K562 (cell line): ENCODE measurements at regions not wholly inside any gene's neighbourhood (a gene's known extent, or its start where the extent isn't known, plus 50 kb on each side); places are given as distances from the start of the nearest gene placed in this dataset.

ENCODE experiments used
- ATAC-seq: fragments of 200-7000 bp; cut with Tn5 transposase; 3 replicates; pipeline ENCODE4 v1.9.1; 2020; ENCODE audit warnings: moderate library complexity
- BruUV-seq: library from RNA; stranded (reverse); fragments of 400-500 nt; replicated peaks from 2 replicates; lab custom pipeline; 2021; lab: Mats Ljungman, UMichigan
- CTCF ChIA-PET: fragments of 300-600 bp; formaldehyde crosslinking; extraction: SDS; loops from one replicate; lab custom pipeline; 2021; ENCODE audit warnings: low intra/inter-chr PET ratio; lab: Yijun Ruan, JAX
- POLR2A ChIA-PET: fragments of 300-600, 350-650 bp; sonication (Branson Sonifier 250); formaldehyde crosslinking; extraction: SDS; loops from one replicate; lab custom pipeline; 2021; ENCODE audit warnings: antibody characterized with exemption, inconsistent platforms; lab: Yijun Ruan, JAX
- DNase-seq, 4 experiments: peaks; one replicate each; pipeline versions ENCODE4 v3.0.0 to v3.0.0-alpha.2; 2011 to 2018; ENCODE audit warnings: low spot score in 3 of 4, mixed read lengths in 3 of 4; ENCODE audit errors: extremely low read depth in 1 of 4
- FAIRE-seq: peaks from 2 replicates; lab custom pipeline; 2011; peaks lifted over from hg19 to GRCh38; lab: Jason Lieb, UNC
- H2AFZ ChIP-seq: 2 replicates; pipeline ENCODE4 v1.6.0; 2011; ENCODE audit warnings: low read depth, low read length, control low read depth, inconsistent platforms
- H3K27ac ChIP-seq: fragments of 200-600 bp; 3 replicates; pipeline ENCODE4 v1.8.0; 2011; ENCODE audit warnings: low read depth, mild to moderate bottlenecking, control low read depth, inconsistent platforms, low read length, moderate library complexity, mixed read lengths; ENCODE audit errors: extremely low read depth
- H3K27me3 ChIP-seq, 2 experiments: fragments of 300-600 bp in 1 of 2; 2 replicates in 1 of 2; 3 replicates in 1 of 2; pipeline versions ENCODE4 v1.6.0 to v1.8.0; 2011; ENCODE audit warnings: inconsistent platforms in 2 of 2, low read length in 2 of 2, mild to moderate bottlenecking in 1 of 2, mixed read lengths in 1 of 2, moderate library complexity in 1 of 2; ENCODE audit not compliant: control insufficient read depth in 2 of 2, insufficient read depth in 2 of 2
- H3K36me3 ChIP-seq: fragments of 300-600 bp; 3 replicates; pipeline ENCODE4 v1.8.0; 2011; ENCODE audit warnings: mild to moderate bottlenecking, low read length, inconsistent platforms; ENCODE audit not compliant: control insufficient read depth, insufficient read depth
- H3K4me1 ChIP-seq, 2 experiments: fragments of 200-600 bp in 1 of 2; replicated peaks in 1 of 2; 2 replicates in 1 of 2; 3 replicates in 1 of 2; pipeline versions ENCODE4 v1.5.1 to v1.8.0; 2011; ENCODE audit warnings: inconsistent platforms in 2 of 2, low read length in 2 of 2, mild to moderate bottlenecking in 1 of 2, mixed read lengths in 1 of 2, moderate library complexity in 1 of 2; ENCODE audit not compliant: control insufficient read depth in 2 of 2, insufficient read depth in 2 of 2
- H3K4me2 ChIP-seq: 2 replicates; pipeline ENCODE4 v1.6.1; 2011; ENCODE audit warnings: low read length, control low read depth, inconsistent platforms, mixed read lengths; ENCODE audit not compliant: insufficient read depth
- H3K4me3 ChIP-seq: fragments of 200-600 bp; sonication (generic), shearing (Covaris generic); 2 replicates; pipeline ENCODE4 v1.5.1; 2016; ENCODE audit warnings: control low read depth, inconsistent platforms
- H3K79me2 ChIP-seq: fragments of 200-600 bp; 3 replicates; pipeline ENCODE4 v1.8.0; 2011; ENCODE audit warnings: low read length, inconsistent platforms; ENCODE audit not compliant: control insufficient read depth, insufficient read depth
- H3K9ac ChIP-seq, 2 experiments: 2 replicates each; pipeline versions ENCODE4 v1.6.0 to v1.6.1; 2011; ENCODE audit warnings: low read depth in 2 of 2, low read length in 2 of 2, control low read depth in 1 of 2, inconsistent platforms in 1 of 2, mild to moderate bottlenecking in 1 of 2, mixed read lengths in 1 of 2; ENCODE audit not compliant: insufficient read depth in 1 of 2
- H3K9me1 ChIP-seq: one replicate; pipeline ENCODE4 v1.6.0; 2011; ENCODE audit warnings: inconsistent platforms, mild to moderate bottlenecking, low read length, moderate library complexity; ENCODE audit not compliant: control insufficient read depth, insufficient read depth
- H3K9me3 ChIP-seq: replicated peaks from 2 replicates; pipeline ENCODE4 v1.5.1; 2011; ENCODE audit warnings: low read depth, low read length, inconsistent platforms; ENCODE audit not compliant: control insufficient read depth, insufficient read depth
- H4K20me1 ChIP-seq: replicated peaks from 2 replicates; pipeline ENCODE4 v1.6.1; 2011; ENCODE audit warnings: low read length, inconsistent platforms, mixed read lengths; ENCODE audit not compliant: control insufficient read depth, insufficient read depth
- CHD4 ChIP-seq: fragments of 200-600 bp; sonication (generic); IDR thresholded peaks from 3 replicates; pipeline ENCODE4 v1.6.1; 2012; ENCODE audit warnings: low read depth, mild to moderate bottlenecking, mixed read lengths, low read length, inconsistent platforms; ENCODE audit not compliant: insufficient read depth, insufficient replicate concordance, poor library complexity, severe bottlenecking
- CREBBP ChIP-seq: IDR thresholded peaks from one replicate; pipeline ENCODE4 v1.6.1; 2012; ENCODE audit warnings: low read depth, mild to moderate bottlenecking, control low read depth, inconsistent platforms, low read length
- NFIC ChIP-seq: fragments of 450-650 bp; IDR thresholded peaks from 2 replicates; pipeline ENCODE4 v1.6.1; 2017; ENCODE audit warnings: mild to moderate bottlenecking, inconsistent platforms
- PYGO2 ChIP-seq: fragments of 450-650 bp; IDR thresholded peaks from 2 replicates; pipeline ENCODE4 v1.6.1; 2016; ENCODE audit warnings: mild to moderate bottlenecking, missing genetic modification characterization, moderate library complexity, missing compliant biosample characterization
- WGBS: fragments of 100-300 bp; shearing (Covaris generic); methylation state at CpG from one replicate; pipeline ENCODE4 v1.1.6; 2016; ENCODE audit warnings: low coverage, mixed read lengths; ENCODE audit not compliant: insufficient coverage; ENCODE audit errors: missing lambda C conversion rate; 5-methylcytosine and 5-hydroxymethylcytosine counted together
- in situ Hi-C: fragments of 300-500 bp; cut with MboI; formaldehyde crosslinking; loops from 4 replicates; pipeline ENCODE4 v1.15.0; 2018; ENCODE audit warnings: inconsistent platforms, mixed read lengths
- intact Hi-C: fragments of 100-400 bp; cut with micrococcal nuclease; formaldehyde crosslinking; loops from 2 replicates; pipeline ENCODE4 v1.14.2; 2022

GRCh38 chr10:3290550-3290949 lies 118.0 kb upstream of the PITRM1 start:
- in situ Hi-C loops (no loop called here), intact Hi-C loops (no loop called here)
- Histone ChIP-seq H3K36me3 (no peaks in the 10 kb centered on the region), H3K9me3 (no peaks in the 10 kb centered on the region), H3K27ac (no peak overlapping the region), H3K9me1 (no peaks in the 10 kb centered on the region), H3K4me1 (peaks cover 0 to 3% of the 10 kb centered on the region in 2 experiments; a peak in 2 of 5 replicates), H3K27me3 (peaks cover 43 to 54% of the 10 kb centered on the region in 2 experiments), H2AFZ (no peak overlapping the region), H4K20me1 (peaks cover 8% of the 10 kb centered on the region; the same call in 1 of the 2 replicates), H3K4me3 (no peak overlapping the region), H3K4me2 (no peak overlapping the region), H3K79me2 (no peaks in the 10 kb centered on the region), H3K9ac (no peak overlapping the region)
- BruUV-seq: no TSS peak
- DNase-seq (no peak), FAIRE-seq (no peak), ATAC-seq (no peak)
- no peak for TF ChIP-seq PYGO2
- ChIA-PET CTCF (no interaction called here), POLR2A (interaction anchor here (0.6 kb wide), 1 partner anchor 20 kb away, joined by 3 read pairs; no protein-coding TSS in a partner anchor)
- WGBS: 3% methylated on average over 12 of the region's 12 CpGs

- H3K9me1 ChIP-seq: no peaks in the 10 kb centered on the region
- ChIA-PET POLR2A (interaction anchor here (1.5 kb wide), 1 partner anchor 24 kb away, joined by 3 read pairs; no protein-coding TSS in a partner anchor), CTCF (no interaction called here)
- H3K4me1 ChIP-seq: peaks cover 0 to 3% of the 10 kb centered on the region in 2 experiments; a peak in 1 of 5 replicates
- H2AFZ ChIP-seq: no peak overlapping the region
- H3K4me2 ChIP-seq: no peak overlapping the region
- BruUV-seq: no TSS peak
- H3K9me3 ChIP-seq: no peaks in the 10 kb centered on the region
- no peak for ATAC-seq
- TF ChIP-seq NFIC: peak; percentile 33
- no peak for TF ChIP-seq CREBBP
- no peak for TF ChIP-seq CHD4
- no peak for DNase-seq
- in situ Hi-C loops (no loop called here), intact Hi-C loops (no loop called here)
- no peaks in the 10 kb centered on the region for H3K36me3 ChIP-seq
- peaks cover 32 to 33% of the 10 kb centered on the region in 2 experiments for H3K27me3 ChIP-seq
- no peak overlapping the region for H3K27ac ChIP-seq
- H3K4me3 ChIP-seq: no peak overlapping the region
- no peak for FAIRE-seq
- WGBS: 12% methylated on average over 36 of the region's 42 CpGs
- H3K79me2 ChIP-seq: no peaks in the 10 kb centered on the region
- H3K9ac ChIP-seq: no peak overlapping the region
- peaks cover 8% of the 10 kb centered on the region; the same call in 1 of the 2 replicates for H4K20me1 ChIP-seq
Observed at GRCh38 chr10:3287572-3288445, 115.2 kb upstream of the PITRM1 start.
